T-cell (primary cell): ENCODE measurements at regions not wholly inside any gene's neighbourhood (a gene's known extent, or its start where the extent isn't known, plus 50 kb on each side); places are given as distances from the start of the nearest gene placed in this dataset.

ENCODE experiments used
- ATAC-seq, 4 experiments: fragments of 200-7000 bp in 3 of 4; fragments of 150-1000 bp in 1 of 4; cut with Tn5 transposase; replicated peaks in 1 of 4; 1 replicate in 3 of 4; 2 replicates in 1 of 4; pipeline ENCODE4 v1.10.0; 2021; ENCODE audit warnings: moderate library complexity in 3 of 4, mild to moderate bottlenecking in 2 of 4, moderate number of reproducible peaks in 1 of 4
- CTCF ChIA-PET, 2 donors: fragments of 300-600 bp; sonication (Branson Sonifier 250); formaldehyde crosslinking; loops; one replicate each; lab custom pipeline; 2022; ENCODE audit warnings: antibody characterized with exemption in 2 of 2; lab: Charles Lee
- POLR2A ChIA-PET, 2 donors: fragments of 300-600 bp; sonication (Branson Sonifier 250); formaldehyde crosslinking; loops; one replicate each; lab custom pipeline; 2022; ENCODE audit warnings: antibody characterized with exemption in 2 of 2; lab: Charles Lee
- DNase-seq, 35 experiments: peaks; one replicate each; pipeline versions ENCODE4 v3.0.0 to v3.0.0-alpha.2; 2013 to 2023
- H3K27ac ChIP-seq: one replicate; pipeline ENCODE4 v1.5.1; 2013; ENCODE audit warnings: low read length
- H3K27me3 ChIP-seq, 2 experiments: replicated peaks in 1 of 2; 1 replicate in 1 of 2; 2 replicates in 1 of 2; pipeline versions ENCODE4 v1.6.1 to v1.7.0; 2013; ENCODE audit warnings: low read length in 1 of 2, mixed read lengths in 1 of 2; ENCODE audit not compliant: control insufficient read depth in 2 of 2, insufficient read depth in 2 of 2; ENCODE audit errors: extremely low read depth in 1 of 2
- H3K36me3 ChIP-seq, 2 donors: 1 replicate in 1 of 2; 2 replicates in 1 of 2; pipeline versions ENCODE4 v1.6.1 to v1.7.0; 2013; ENCODE audit warnings: low read length in 1 of 2; ENCODE audit not compliant: control insufficient read depth in 2 of 2, insufficient read depth in 1 of 2; ENCODE audit errors: extremely low read depth in 1 of 2
- H3K4me1 ChIP-seq, 2 experiments: 1 replicate in 1 of 2; 2 replicates in 1 of 2; pipeline versions ENCODE4 v1.6.1 to v1.7.0; 2013; ENCODE audit warnings: low read length in 2 of 2, mixed read lengths in 1 of 2; ENCODE audit not compliant: insufficient read depth in 2 of 2, control insufficient read depth in 1 of 2; ENCODE audit errors: extremely low read depth in 1 of 2
- H3K4me3 ChIP-seq, 2 donors: 1 replicate in 1 of 2; 2 replicates in 1 of 2; pipeline versions ENCODE4 v1.5.1 to v1.7.0; 2013; ENCODE audit warnings: mild to moderate bottlenecking in 2 of 2, low read length in 1 of 2, moderate library complexity in 1 of 2; ENCODE audit not compliant: control insufficient read depth in 1 of 2; ENCODE audit errors: extremely low read depth in 1 of 2
- H3K9me3 ChIP-seq: 2 replicates; pipeline ENCODE4 v1.7.0; 2013
- H3K27ac Mint-ChIP-seq, 2 donors: one replicate each; pipeline ENCODE4 v1.8.0; 2020 to 2021; ENCODE audit warnings: mild to moderate bottlenecking in 2 of 2, mixed read lengths in 2 of 2
- H3K27me3 Mint-ChIP-seq, 2 donors: one replicate each; pipeline ENCODE4 v1.8.0; 2021 to 2022; ENCODE audit warnings: mixed read lengths in 2 of 2
- H3K36me3 Mint-ChIP-seq: one replicate; pipeline ENCODE4 v1.8.0; 2021; ENCODE audit warnings: mixed read lengths
- H3K4me1 Mint-ChIP-seq, 3 donors: one replicate each; pipeline ENCODE4 v1.8.0; 2020 to 2022; ENCODE audit warnings: mixed read lengths in 3 of 3, mild to moderate bottlenecking in 1 of 3
- H3K4me3 Mint-ChIP-seq, 3 donors: one replicate each; pipeline ENCODE4 v1.8.0; 2020 to 2022; ENCODE audit warnings: mild to moderate bottlenecking in 3 of 3, mixed read lengths in 3 of 3, moderate library complexity in 3 of 3
- H3K9me3 Mint-ChIP-seq, 3 donors: one replicate each; pipeline ENCODE4 v1.8.0; 2020 to 2022; ENCODE audit warnings: mixed read lengths in 3 of 3
- WGBS: methylation state at CpG from one replicate; pipeline ENCODE4 v1.1.5; 2013; ENCODE audit warnings: missing lambda C conversion rate; ENCODE audit not compliant: insufficient coverage; 5-methylcytosine and 5-hydroxymethylcytosine counted together

- Histone ChIP-seq H3K27ac (no peak overlapping the region), H3K4me3 (no peak overlapping the region), H3K9me3 (no peaks in the 10 kb centered on the region), H3K36me3 (no peaks in the 10 kb centered on the region), H3K27me3 (no peaks in the 10 kb centered on the region), H3K4me1 (no peaks in the 10 kb centered on the region)
- ChIA-PET CTCF (no interaction called here), POLR2A (no interaction called here)
- H3K36me3 Mint-ChIP-seq = no peaks in the 10 kb centered on the region
- no peak for DNase-seq
- H3K4me3 Mint-ChIP-seq = no peak overlapping the region
- 75% methylated on average over 1 of the region's 2 CpGs for WGBS
- H3K27me3 Mint-ChIP-seq = no peaks in the 10 kb centered on the region
- no peak for ATAC-seq
- no peaks in the 10 kb centered on the region for H3K4me1 Mint-ChIP-seq
- H3K27ac Mint-ChIP-seq = no peak overlapping the region
- no peaks in the 10 kb centered on the region for H3K9me3 Mint-ChIP-seq
Observed at GRCh38 chr12:18808221-18808620, 70.3 kb downstream of the CAPZA3 start.

- H3K27me3 ChIP-seq = no peaks in the 10 kb centered on the region
Observed at GRCh38 chr12:18810537-18811253, 72.8 kb downstream of the CAPZA3 start.

GRCh38 chr12:18811273-18811672, 73.4 kb downstream of the CAPZA3 start:
- Mint-ChIP-seq H3K9me3 (no peaks in the 10 kb centered on the region), H3K27me3 (no peaks in the 10 kb centered on the region), H3K36me3 (no peaks in the 10 kb centered on the region), H3K4me3 (no peak overlapping the region), H3K27ac (no peak overlapping the region), H3K4me1 (no peaks in the 10 kb centered on the region)
- Histone ChIP-seq H3K9me3 (no peaks in the 10 kb centered on the region), H3K36me3 (no peaks in the 10 kb centered on the region), H3K27ac (no peak overlapping the region), H3K4me3 (no peak overlapping the region), H3K4me1 (no peaks in the 10 kb centered on the region), H3K27me3 (no peaks in the 10 kb centered on the region)
- WGBS = 100% methylated on average over 2 of the region's 3 CpGs
- ChIA-PET POLR2A (no interaction called here), CTCF (no interaction called here)
- ATAC-seq (no peak), DNase-seq (no peak)

More at GRCh38 chr12:18810537-18811253, 72.8 kb downstream of the CAPZA3 start:
- Mint-ChIP-seq H3K36me3 (no peaks in the 10 kb centered on the region), H3K27me3 (no peaks in the 10 kb centered on the region), H3K9me3 (no peaks in the 10 kb centered on the region), H3K4me1 (no peaks in the 10 kb centered on the region), H3K27ac (no peak overlapping the region), H3K4me3 (no peak overlapping the region)
- DNase-seq = no peak
- Histone ChIP-seq H3K36me3 (no peaks in the 10 kb centered on the region), H3K27ac (no peak overlapping the region), H3K4me3 (no peak overlapping the region), H3K4me1 (no peaks in the 10 kb centered on the region), H3K9me3 (no peaks in the 10 kb centered on the region)
- ChIA-PET POLR2A (no interaction called here), CTCF (no interaction called here)
- 96% methylated on average over 7 of the region's 10 CpGs for WGBS
- no peak for ATAC-seq

GRCh38 chr12:18813753-18814152, 75.8 kb downstream of the CAPZA3 start:
- Histone ChIP-seq H3K4me1 (no peaks in the 10 kb centered on the region), H3K27me3 (no peaks in the 10 kb centered on the region), H3K4me3 (no peak overlapping the region), H3K36me3 (no peaks in the 10 kb centered on the region), H3K27ac (no peak overlapping the region), H3K9me3 (no peaks in the 10 kb centered on the region)
- Mint-ChIP-seq H3K4me3 (no peak overlapping the region), H3K36me3 (no peaks in the 10 kb centered on the region), H3K27me3 (no peaks in the 10 kb centered on the region), H3K9me3 (no peaks in the 10 kb centered on the region), H3K4me1 (no peaks in the 10 kb centered on the region), H3K27ac (no peak overlapping the region)
- ATAC-seq (no peak), DNase-seq (no peak)
- WGBS = no CpG with 5 or more reads among the region's 2 CpGs
- ChIA-PET POLR2A (interaction anchor here in 1 of 2 donors (0.5 kb wide), 1 partner anchor 18 kb away, joined by 7 read pairs; no protein-coding TSS in a partner anchor), CTCF (no interaction called here)

- 81% methylated on average over 2 of the region's 6 CpGs for WGBS
- H3K27ac Mint-ChIP-seq = no peak overlapping the region
- H3K27me3 Mint-ChIP-seq = no peaks in the 10 kb centered on the region
- POLR2A ChIA-PET = no interaction called here
- H3K36me3 Mint-ChIP-seq = no peaks in the 10 kb centered on the region
- peaks cover 0 to 3% (median 0%) of the 10 kb centered on the region in 3 donors for H3K9me3 Mint-ChIP-seq
- H3K27me3 ChIP-seq = no peaks in the 10 kb centered on the region
- DNase-seq (no peak), ATAC-seq (no peak)
- no peak overlapping the region for H3K27ac ChIP-seq
- H3K4me1 ChIP-seq = no peaks in the 10 kb centered on the region
- CTCF ChIA-PET = no interaction called here
- no peak overlapping the region for H3K4me3 Mint-ChIP-seq
- no peaks in the 10 kb centered on the region for H3K36me3 ChIP-seq
- no peak overlapping the region for H3K4me3 ChIP-seq
- H3K4me1 Mint-ChIP-seq = no peaks in the 10 kb centered on the region
- H3K9me3 ChIP-seq = no peaks in the 10 kb centered on the region
Observed at GRCh38 chr12:18818579-18819268, 80.8 kb downstream of the CAPZA3 start.

- Mint-ChIP-seq H3K27me3 (no peaks in the 10 kb centered on the region), H3K36me3 (no peaks in the 10 kb centered on the region), H3K27ac (no peak overlapping the region), H3K9me3 (peaks cover 0 to 3% (median 0%) of the 10 kb centered on the region in 3 donors), H3K4me1 (no peaks in the 10 kb centered on the region), H3K4me3 (no peak overlapping the region)
- ATAC-seq = no peak
- H3K9me3 ChIP-seq = no peaks in the 10 kb centered on the region
- H3K4me1 ChIP-seq = no peaks in the 10 kb centered on the region
- ChIA-PET CTCF (no interaction called here), POLR2A (no interaction called here)
- H3K27me3 ChIP-seq = no peaks in the 10 kb centered on the region
- no peak overlapping the region for H3K27ac ChIP-seq
- H3K4me3 ChIP-seq = no peak overlapping the region
- 93% methylated on average over 7 of the region's 7 CpGs for WGBS
- H3K36me3 ChIP-seq = no peaks in the 10 kb centered on the region
- DNase-seq = no peak
Observed at GRCh38 chr12:18819484-18819883, 81.6 kb downstream of the CAPZA3 start.
